ENCODE measurements at regions not wholly inside any gene's neighbourhood (a gene's known extent, or its start where the extent isn't known, plus 50 kb on each side); places are given as distances from the start of the nearest gene placed in this dataset.

GRCh38 chr2:150787353-150788093 lies 300.1 kb upstream of the RND3 start:
- no peak overlapping the region for H3K4me2 ChIP-seq (ENCODE audit: insufficient read depth, low read length)
- no peaks in the 10 kb centered on the region for H3K4me1 ChIP-seq (ENCODE audit: control insufficient read depth, extremely low read depth, insufficient read depth, low read length)
- H2AFZ ChIP-seq (ENCODE audit: low read depth, low read length): no peak overlapping the region
- no peaks in the 10 kb centered on the region for H3K36me3 ChIP-seq (ENCODE audit: control insufficient read depth in 2 of 2, extremely low read depth in 1 of 2, insufficient read depth in 2 of 2, low read length in 2 of 2)
- no peak for TF ChIP-seq CTCF (IDR thresholded peaks at IDR 0.05; ENCODE audit: extremely low read depth in 1 of 2, insufficient read depth in 1 of 2, low read depth in 1 of 2, low read length in 2 of 2)
- no peak for TF ChIP-seq JUN (IDR thresholded peaks at IDR 0.05; ENCODE audit: borderline replicate concordance, insufficient read depth, insufficient read length, low read depth)
- no peak for TF ChIP-seq MAX (IDR thresholded peaks at IDR 0.05; ENCODE audit: insufficient read depth, insufficient read length)
- TF ChIP-seq FOS (IDR thresholded peaks at IDR 0.05; ENCODE audit: borderline replicate concordance, insufficient read depth, low read length): no peak
- TF ChIP-seq POLR2A (IDR thresholded peaks at IDR 0.05; ENCODE audit: low read depth, low read length): no peak
- TF ChIP-seq GATA2 (IDR thresholded peaks at IDR 0.05; ENCODE audit: insufficient read depth, insufficient read length, low read depth, low read length): no peak
- no peak for TF ChIP-seq EZH2 (IDR thresholded peaks at IDR 0.05; ENCODE audit: borderline replicate concordance, low read depth, low read length, severe bottlenecking)
- no peak overlapping the region for H3K27ac ChIP-seq (ENCODE audit: insufficient read depth, low read depth, low read length)
- intact Hi-C loops (cut with micrococcal nuclease): no loop called here
- H3K27me3 ChIP-seq (ENCODE audit: control insufficient read depth in 2 of 2, insufficient read depth in 2 of 2, low read length in 2 of 2): no peaks in the 10 kb centered on the region
- ChIA-PET CTCF (interaction anchor here (1.2 to 1.3 kb wide), 2 partner anchors 9 to 12 kb away, joined by 3 to 4 read pairs; no protein-coding TSS in a partner anchor), POLR2A (no interaction called here)
- no peaks in the 10 kb centered on the region for H3K9me1 ChIP-seq (replicated peaks; ENCODE audit: control insufficient read depth, extremely low read depth, insufficient read depth, low read length)
- H3K9ac ChIP-seq (replicated peaks; ENCODE audit: extremely low read depth, insufficient read depth, low read length): no peak overlapping the region
- no TSS peak for BruUV-seq (replicated peaks)
- FAIRE-seq (no peak), DNase-seq (ENCODE audit: low read depth, low spot score) (no peak)
- no peaks in the 10 kb centered on the region for H4K20me1 ChIP-seq (replicated peaks; ENCODE audit: control insufficient read depth, extremely low read depth, insufficient read depth, low read length)
- no peaks in the 10 kb centered on the region for H3K79me2 ChIP-seq (ENCODE audit: control insufficient read depth, insufficient read depth, low read length)
- H3K4me3 ChIP-seq (replicated peaks in 1 of 3; ENCODE audit: insufficient read depth in 1 of 3, low read depth in 1 of 3, low read length in 3 of 3): no peak overlapping the region
- dilution Hi-C loops (cut with MboI; ENCODE audit: extremely low pct_ligation_motif_present, low sequenced_read_pairs): no loop called here
- no peaks in the 10 kb centered on the region for H3K9me3 ChIP-seq (replicated peaks; ENCODE audit: control insufficient read depth, insufficient read depth, low read length)

Data from endothelial cell of umbilical vein (primary cell).